NCI-H1092 treated with DMSO at 0.1 percent for 48 hours (cell line): ENCODE measurements at regions not wholly inside any gene's neighbourhood (a gene's known extent, or its start where the extent isn't known, plus 50 kb on each side); places are given as distances from the start of the nearest gene placed in this dataset.

ENCODE experiments used
- DNase-seq: peaks from one replicate; lab custom pipeline; 2025; lab: John Stamatoyannopoulos, UW

GRCh38 chr5:161134083-161134482 is 282.1 kb upstream of the ATP10B start:
- DNase-seq: no peak

GRCh38 chr5:161115941-161116340 is 263.9 kb upstream of the ATP10B start:
- DNase-seq: no peak

- no peak for DNase-seq
Observed at GRCh38 chr5:161112371-161112770, 260.4 kb upstream of the ATP10B start.

GRCh38 chr5:161105525-161105924 is 253.5 kb upstream of the ATP10B start:
- no peak for DNase-seq

- no peak for DNase-seq
Observed at GRCh38 chr5:161098516-161098915, 246.5 kb upstream of the ATP10B start.

DNA sequence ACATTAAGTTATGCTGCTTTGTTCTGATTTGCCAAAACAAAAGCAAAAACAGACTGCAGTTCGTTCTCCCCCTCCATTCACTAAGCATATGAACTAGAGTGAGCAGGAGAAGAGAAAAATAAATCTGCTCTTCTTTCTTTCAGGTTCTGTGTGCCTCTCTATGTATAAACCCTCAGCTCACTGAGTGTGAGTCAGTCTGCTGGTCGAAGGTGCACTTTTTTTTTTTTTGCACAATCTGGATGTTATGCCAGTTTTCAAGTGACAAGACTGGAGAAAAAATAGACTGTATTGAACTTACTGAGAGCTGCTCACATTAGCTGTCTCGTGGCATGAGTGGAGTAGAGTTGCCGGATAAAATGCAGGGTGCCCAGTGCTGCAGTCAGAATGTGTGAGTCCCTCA is 244.6 kb upstream of the ATP10B start:
- no peak for DNase-seq

DNA sequence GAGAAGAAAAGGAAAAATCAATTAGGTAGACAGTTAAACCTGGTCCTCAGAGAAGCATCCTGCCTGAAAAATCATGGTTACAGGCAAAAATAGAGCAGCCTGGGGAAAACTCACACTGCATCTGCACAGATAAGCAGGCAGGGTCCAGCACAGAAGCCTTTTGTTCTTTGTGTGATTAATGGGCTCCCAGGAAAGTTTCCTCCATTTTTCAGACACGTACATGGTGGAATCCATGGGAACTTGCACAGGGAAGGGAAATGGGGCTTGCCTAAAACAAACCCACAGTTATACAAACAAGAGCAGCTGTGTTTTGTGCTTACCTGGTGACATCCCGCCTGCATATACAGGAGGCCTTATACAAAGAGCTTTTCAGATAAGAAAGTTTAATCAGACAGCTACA is 243.9 kb upstream of the ATP10B start:
- no peak for DNase-seq

DNA sequence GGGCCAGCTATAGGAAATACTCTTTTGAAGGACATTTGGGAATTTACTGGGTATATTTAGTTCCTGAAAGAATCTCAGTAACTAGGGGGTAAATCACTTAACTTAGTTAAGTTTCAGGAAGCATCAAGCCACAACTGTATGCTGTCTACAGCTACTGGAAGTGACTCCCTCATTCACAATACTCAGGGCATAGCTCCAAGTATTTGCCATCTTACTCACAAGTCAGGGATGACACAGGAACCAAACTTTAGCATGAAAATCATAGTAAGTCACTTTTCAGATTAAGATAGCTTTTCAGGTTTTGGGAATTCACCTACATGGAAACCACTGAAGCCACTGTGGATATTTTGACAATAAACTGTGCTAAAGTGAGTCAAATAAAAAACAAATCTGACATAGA is 242.4 kb upstream of the ATP10B start:
- no peak for DNase-seq

- no peak for DNase-seq
Observed at GRCh38 chr5:161093100-161093499, 241.1 kb upstream of the ATP10B start.

GRCh38 chr5:161089569-161089968 is 237.6 kb upstream of the ATP10B start:
- DNase-seq: no peak

- no peak for DNase-seq
Observed at GRCh38 chr5:161086461-161086860, 234.4 kb upstream of the ATP10B start.

GRCh38 chr5:161085056-161085455 is 233.0 kb upstream of the ATP10B start:
- DNase-seq: no peak

DNA sequence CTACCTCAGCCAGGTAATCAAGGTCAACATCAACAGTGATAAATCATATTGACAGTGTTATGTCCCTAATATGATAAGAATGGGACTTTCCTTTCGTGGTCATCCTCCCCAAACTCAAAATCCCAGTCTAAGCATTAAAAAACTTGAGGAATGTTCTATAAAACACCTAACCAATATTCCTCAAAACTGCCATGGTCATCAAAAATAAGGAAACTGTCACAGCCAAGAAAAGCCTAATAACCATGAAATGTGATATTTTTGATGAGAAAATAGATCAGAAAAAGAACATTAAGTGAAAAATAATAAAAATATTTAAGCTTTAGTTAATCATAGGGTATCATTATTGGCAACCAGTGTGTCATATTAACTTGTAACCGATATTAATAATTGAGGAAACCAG is 232.1 kb upstream of the ATP10B start:
- DNase-seq: no peak

- no peak for DNase-seq
Observed at GRCh38 chr5:161078793-161079192, 226.8 kb upstream of the ATP10B start.

DNA sequence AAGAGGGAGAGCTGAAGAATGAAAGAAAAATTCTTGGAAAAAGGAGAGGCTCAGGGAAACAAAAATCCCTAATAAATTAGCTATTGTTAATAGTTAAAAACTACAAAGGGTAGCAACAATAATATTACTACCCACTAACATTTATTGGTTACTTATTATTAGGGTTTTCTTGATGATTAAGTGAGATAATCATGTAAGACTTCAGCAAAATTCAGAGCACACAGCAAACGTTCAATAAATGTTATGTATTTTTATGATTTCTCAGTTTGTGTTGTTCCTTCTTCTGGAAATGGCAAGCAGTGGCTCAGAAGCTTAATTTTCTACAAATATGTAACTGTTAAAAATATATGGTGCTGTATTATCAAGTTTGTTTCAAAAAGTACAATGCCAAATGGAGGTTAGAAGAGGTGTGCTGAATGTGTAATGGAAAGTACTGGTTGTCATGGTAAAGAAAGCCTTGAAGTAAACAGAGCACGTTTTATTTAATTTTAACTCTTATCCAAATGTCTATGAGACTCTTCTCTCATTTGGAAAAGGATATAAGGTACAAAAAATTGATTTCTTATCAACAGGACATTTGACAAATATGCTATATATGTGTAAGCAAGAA is 226.0 kb upstream of the ATP10B start:
- DNase-seq: no peak

GRCh38 chr5:161077496-161077895 is 225.5 kb upstream of the ATP10B start:
- no peak for DNase-seq

DNA sequence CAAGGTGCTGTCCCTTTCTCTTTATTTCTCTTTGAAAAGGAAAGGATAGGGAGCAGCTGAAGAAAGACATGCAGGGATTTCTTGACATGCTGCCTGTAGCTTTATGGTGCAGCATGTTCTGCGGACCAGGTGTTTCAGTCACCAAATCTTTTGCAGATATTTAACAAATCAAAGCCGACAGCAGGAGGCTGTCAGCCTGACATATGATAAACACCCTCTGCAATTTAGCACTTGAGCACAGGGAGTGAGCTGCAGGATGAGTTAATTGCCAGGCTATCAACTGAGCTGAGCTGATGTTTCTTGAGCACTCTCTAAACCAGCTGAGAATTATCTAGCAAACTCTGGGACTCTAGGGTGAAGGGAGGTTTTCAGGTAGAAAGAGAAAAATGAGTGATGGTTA is 212.8 kb upstream of the ATP10B start:
- no peak for DNase-seq

- no peak for DNase-seq
Observed at GRCh38 chr5:161064297-161064696, 212.3 kb upstream of the ATP10B start.

DNA sequence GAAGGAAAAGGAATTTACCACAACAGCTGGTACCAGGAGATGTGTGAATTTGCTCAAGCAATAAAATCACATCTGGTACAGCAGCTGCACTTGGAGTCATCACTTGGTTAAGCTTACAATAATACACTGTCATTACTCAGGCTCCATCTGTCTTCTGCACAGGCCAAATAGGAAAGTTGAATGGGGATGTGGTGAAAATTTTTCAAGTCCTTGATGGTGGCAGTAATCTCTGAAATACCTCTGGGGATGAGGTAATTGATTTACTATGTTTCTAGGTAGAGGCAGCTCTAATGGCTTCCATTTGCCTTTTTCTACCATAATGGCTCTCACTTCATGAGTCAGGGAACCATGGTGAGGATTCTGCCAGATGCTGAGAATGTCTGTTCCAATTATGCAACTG is 206.8 kb upstream of the ATP10B start:
- DNase-seq: no peak

DNA sequence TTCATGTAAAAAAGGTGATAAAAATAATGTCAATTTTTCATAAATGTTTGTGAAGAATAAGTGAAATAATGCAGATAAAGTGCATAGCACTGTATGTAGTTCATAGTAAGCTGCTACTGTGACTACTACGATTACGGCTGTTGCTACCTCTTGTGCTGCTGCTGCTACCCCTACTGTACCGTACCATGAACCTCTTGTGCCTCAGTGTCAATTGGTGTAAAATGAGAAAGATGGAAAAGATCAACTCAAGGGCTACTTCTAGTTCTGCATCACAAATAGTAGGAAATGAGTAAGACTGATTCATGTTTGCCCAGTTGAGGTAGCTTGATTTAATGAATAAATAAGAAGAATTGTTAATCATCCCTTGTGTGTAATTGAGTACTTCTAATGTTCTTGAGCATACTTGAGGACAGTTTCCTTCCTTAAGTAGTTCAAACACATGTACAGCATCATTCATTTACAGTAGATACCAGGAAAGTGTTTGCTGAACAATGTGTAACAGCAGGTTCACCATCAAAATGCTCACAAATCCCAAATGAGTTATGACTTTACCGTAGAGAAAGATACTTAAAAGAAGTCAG is 200.0 kb upstream of the ATP10B start:
- no peak for DNase-seq

DNA sequence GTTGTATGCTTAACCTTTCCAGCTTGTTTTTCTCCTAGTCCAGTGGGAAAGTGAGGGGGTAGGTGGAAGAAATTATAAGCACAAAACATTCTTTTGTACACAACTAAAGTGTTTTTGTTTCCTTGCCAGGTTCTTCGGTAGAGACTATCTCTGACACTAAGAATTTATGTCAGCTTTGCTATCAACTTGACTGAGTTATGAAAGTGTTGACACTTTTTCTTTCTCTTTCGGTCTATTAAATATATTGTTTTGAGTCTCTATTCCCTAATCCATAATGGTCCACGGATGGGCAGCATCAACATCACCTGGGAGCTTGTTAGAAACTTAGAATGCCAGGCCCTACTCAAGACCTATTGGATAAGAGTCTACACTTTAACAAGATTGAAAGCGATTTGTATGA is 195.0 kb upstream of the ATP10B start:
- no peak for DNase-seq

DNA sequence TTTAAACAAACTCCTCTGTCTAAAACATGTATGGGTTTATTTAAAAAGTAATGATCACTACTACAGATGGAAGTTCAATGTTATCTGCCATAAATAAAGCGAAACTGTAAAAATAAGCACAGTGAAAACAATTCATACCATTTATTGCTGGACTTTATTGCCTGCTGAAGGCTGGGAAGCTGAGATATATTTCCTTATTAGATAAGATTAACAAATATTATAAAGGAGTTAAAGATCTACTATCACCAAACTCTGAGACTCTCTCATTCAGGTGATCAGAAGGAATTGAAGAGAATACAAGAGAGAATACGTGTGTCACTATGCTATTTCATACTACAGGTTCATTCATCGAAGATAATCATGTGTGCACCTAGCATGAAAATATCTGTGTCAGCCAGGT is 190.9 kb upstream of the ATP10B start:
- DNase-seq: no peak

DNA sequence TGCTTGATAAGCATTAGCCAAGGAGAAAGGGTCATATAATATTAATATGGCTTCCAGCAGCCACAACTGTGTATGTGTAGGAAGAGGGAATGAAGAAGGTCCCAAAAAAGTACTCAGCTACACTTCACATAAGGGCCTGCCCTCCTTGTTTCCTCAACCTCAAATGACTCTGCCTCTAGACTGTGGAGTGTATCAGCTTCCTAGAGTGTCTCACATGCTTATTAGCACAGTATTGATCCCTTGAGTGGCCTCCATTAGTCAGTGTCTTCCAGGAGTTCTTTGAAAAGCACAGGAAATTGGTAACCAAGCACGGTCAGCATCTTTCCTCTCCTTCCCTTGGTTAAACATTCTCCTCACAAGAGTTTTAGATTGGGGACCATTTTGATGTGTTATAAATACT is 190.4 kb upstream of the ATP10B start:
- DNase-seq: no peak

DNA sequence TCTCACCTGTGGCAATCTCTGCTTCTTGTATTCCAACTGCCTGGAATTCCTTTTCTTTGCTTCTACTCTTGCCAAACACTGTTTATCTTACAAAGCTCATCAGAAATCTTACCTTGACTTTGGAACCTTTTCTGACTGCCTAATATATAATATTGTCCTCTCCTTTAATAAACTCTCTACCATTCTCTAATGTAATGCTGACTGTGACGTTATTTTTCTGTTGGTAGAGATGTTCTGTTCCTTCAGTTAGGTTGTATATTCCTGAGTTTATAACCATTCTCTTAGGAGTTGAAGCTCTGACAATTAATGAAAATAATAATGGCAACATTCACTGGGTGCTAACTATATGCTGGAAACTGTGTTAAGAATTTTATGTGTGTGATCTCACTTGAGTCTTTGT is 188.8 kb upstream of the ATP10B start:
- no peak for DNase-seq
